Karpas-422 (cell line): ENCODE measurements at regions not wholly inside any gene's neighbourhood (a gene's known extent, or its start where the extent isn't known, plus 50 kb on each side); places are given as distances from the start of the nearest gene placed in this dataset.
"Not testable (repeated sequence)": the region's sequence is repeated elsewhere in the genome, so short reads cannot be mapped to it uniquely, and the experiment has no call there.

Experiments
- DNase-seq: peaks from one replicate; pipeline ENCODE4 v3.0.0-alpha.2; 2015
- H2AFZ ChIP-seq: fragments of 200-600 bp; sonication (generic); 2 replicates; pipeline ENCODE4 v1.6.1; 2014; ENCODE audit warnings: antibody characterized with exemption, low read length, mixed read lengths
- H3K27ac ChIP-seq: fragments of 200-600 bp; sonication (generic); 2 replicates; pipeline ENCODE4 v1.5.1; 2014; ENCODE audit warnings: mild to moderate bottlenecking, low read length, moderate library complexity
- H3K27me3 ChIP-seq: fragments of 200-600 bp; sonication (generic); 2 replicates; pipeline ENCODE4 v1.6.1; 2014; ENCODE audit warnings: low read length, mixed read lengths
- H3K36me3 ChIP-seq: fragments of 200-600 bp; sonication (generic); 2 replicates; pipeline ENCODE4 v1.6.1; 2014; ENCODE audit warnings: low read length, mixed read lengths; ENCODE audit not compliant: insufficient read depth
- H3K4me1 ChIP-seq: fragments of 200-600 bp; sonication (generic); 2 replicates; pipeline ENCODE4 v1.6.1; 2014; ENCODE audit warnings: mild to moderate bottlenecking, low read length, mixed read lengths
- H3K4me2 ChIP-seq: fragments of 200-600 bp; sonication (generic); 2 replicates; pipeline ENCODE4 v1.6.1; 2014; ENCODE audit warnings: low read length, low read depth, mild to moderate bottlenecking; ENCODE audit not compliant: poor library complexity, severe bottlenecking
- H3K4me3 ChIP-seq: fragments of 200-600 bp; sonication (generic); 2 replicates; pipeline ENCODE4 v1.5.1; 2014; ENCODE audit warnings: mild to moderate bottlenecking, antibody characterized with exemption, low read length, mixed read lengths
- H3K79me2 ChIP-seq: fragments of 200-600 bp; sonication (generic); 2 replicates; pipeline ENCODE4 v1.6.1; 2014; ENCODE audit warnings: mild to moderate bottlenecking, low read length, mixed read lengths
- H3K9ac ChIP-seq: fragments of 200-600 bp; sonication (generic); 2 replicates; pipeline ENCODE4 v1.6.0; 2014; ENCODE audit warnings: low read length
- H3K9me2 ChIP-seq: fragments of 200-600 bp; sonication (generic), shearing (Covaris generic); replicated peaks from 2 replicates; pipeline ENCODE4 v1.6.0; 2014; ENCODE audit warnings: mild to moderate bottlenecking, low read length, moderate library complexity; ENCODE audit not compliant: insufficient read depth
- H3K9me3 ChIP-seq: fragments of 300-700, 200-600 bp; sonication (generic); 2 replicates; pipeline ENCODE4 v1.6.1; 2014; ENCODE audit warnings: low read length, mixed read lengths
- H4K20me1 ChIP-seq: fragments of 200-600 bp; sonication (generic); 2 replicates; pipeline ENCODE4 v1.6.1; 2014; ENCODE audit warnings: mild to moderate bottlenecking, antibody characterized with exemption, low read length, low read depth; ENCODE audit not compliant: insufficient read depth

- H4K20me1 ChIP-seq, H2AFZ ChIP-seq, H3K4me3 ChIP-seq, H3K9me3 ChIP-seq, H3K4me1 ChIP-seq, H3K79me2 ChIP-seq, H3K36me3 ChIP-seq, H3K27ac ChIP-seq, DNase-seq, H3K9ac ChIP-seq, H3K4me2 ChIP-seq, H3K27me3 ChIP-seq, H3K9me2 ChIP-seq: not testable (repeated sequence)
Measured at GRCh38 chr9:42852133-42852930, 668.9 kb downstream of the SPATA31A6 start.

- not testable (repeated sequence) for H3K9me3 ChIP-seq, H3K36me3 ChIP-seq, H3K4me3 ChIP-seq, H3K27me3 ChIP-seq, H3K4me2 ChIP-seq, DNase-seq, H3K9me2 ChIP-seq, H3K4me1 ChIP-seq, H4K20me1 ChIP-seq, H3K9ac ChIP-seq, H2AFZ ChIP-seq, H3K27ac ChIP-seq, H3K79me2 ChIP-seq
Measured at GRCh38 chr9:42860133-42860532, 676.7 kb downstream of the SPATA31A6 start.

- H3K4me3 ChIP-seq, H4K20me1 ChIP-seq, H3K36me3 ChIP-seq, H2AFZ ChIP-seq, DNase-seq, H3K4me2 ChIP-seq, H3K9me2 ChIP-seq, H3K27ac ChIP-seq, H3K79me2 ChIP-seq, H3K4me1 ChIP-seq, H3K9ac ChIP-seq, H3K27me3 ChIP-seq, H3K9me3 ChIP-seq: not testable (repeated sequence)
Measured at GRCh38 chr9:42862465-42862864, 679.0 kb downstream of the SPATA31A6 start.
